Naive thymus-derived CD4-positive, alpha-beta T cell (primary cell): ENCODE measurements at regions not wholly inside any gene's neighbourhood (a gene's known extent, or its start where the extent isn't known, plus 50 kb on each side); places are given as distances from the start of the nearest gene placed in this dataset.

ENCODE experiments used
- ATAC-seq: fragments of 150-1000 bp; cut with Tn5 transposase; 2 replicates; pipeline ENCODE4 v1.10.0; 2021; ENCODE audit warnings: mild to moderate bottlenecking, moderate library complexity
- CTCF ChIA-PET: fragments of 350-600 bp; sonication (Branson Sonifier 250); formaldehyde crosslinking; loops from one replicate; lab custom pipeline; 2021; ENCODE audit warnings: antibody characterized with exemption; lab: Charles Lee
- POLR2A ChIA-PET: fragments of 350-600 bp; sonication (Branson Sonifier 250); formaldehyde crosslinking; loops from one replicate; lab custom pipeline; 2021; ENCODE audit warnings: antibody characterized with exemption, inconsistent platforms; lab: Charles Lee
- DNase-seq, 9 donors: peaks; one replicate each; pipeline versions ENCODE4 v3.0.0 to v3.0.0-alpha.2; 2020 to 2022; ENCODE audit warnings: mixed read lengths in 1 of 9
- H3K27ac ChIP-seq: one replicate; pipeline ENCODE4 v1.7.0; 2013; ENCODE audit warnings: mild to moderate bottlenecking, low read depth, low read length, moderate library complexity
- H3K27me3 ChIP-seq, 2 donors: one replicate each; pipeline ENCODE4 v1.7.0; 2013; ENCODE audit warnings: low read length in 2 of 2, mild to moderate bottlenecking in 2 of 2, moderate library complexity in 2 of 2; ENCODE audit not compliant: control insufficient read depth in 2 of 2, insufficient read depth in 2 of 2
- H3K36me3 ChIP-seq, 3 experiments: 1 replicate in 2 of 3; 2 replicates in 1 of 3; pipeline ENCODE4 v1.7.0; 2013; ENCODE audit warnings: low read length in 3 of 3, mild to moderate bottlenecking in 3 of 3, moderate library complexity in 1 of 3; ENCODE audit not compliant: insufficient read depth in 3 of 3, control insufficient read depth in 2 of 3
- H3K4me1 ChIP-seq, 2 donors: one replicate each; pipeline ENCODE4 v1.7.0; 2013; ENCODE audit warnings: low read length in 2 of 2, mild to moderate bottlenecking in 2 of 2, moderate library complexity in 1 of 2; ENCODE audit not compliant: control insufficient read depth in 2 of 2, insufficient read depth in 2 of 2
- H3K4me3 ChIP-seq: 2 replicates; pipeline ENCODE4 v1.7.0; 2013; ENCODE audit warnings: mild to moderate bottlenecking, low read length
- H3K9me3 ChIP-seq, 3 experiments: 1 replicate in 2 of 3; 2 replicates in 1 of 3; pipeline ENCODE4 v1.7.0; 2013; ENCODE audit warnings: low read length in 3 of 3; ENCODE audit not compliant: control insufficient read depth in 2 of 3
- H3K27ac Mint-ChIP-seq, 9 donors: one replicate each; pipeline ENCODE4 v1.8.0; 2020 to 2022; ENCODE audit warnings: mixed read lengths in 9 of 9, mild to moderate bottlenecking in 8 of 9, moderate library complexity in 5 of 9, inconsistent platforms in 2 of 9
- H3K27me3 Mint-ChIP-seq, 5 donors: one replicate each; pipeline ENCODE4 v1.8.0; 2021 to 2022; ENCODE audit warnings: mixed read lengths in 5 of 5, mild to moderate bottlenecking in 1 of 5
- H3K36me3 Mint-ChIP-seq, 5 donors: one replicate each; pipeline ENCODE4 v1.8.0; 2020 to 2022; ENCODE audit warnings: mixed read lengths in 5 of 5, mild to moderate bottlenecking in 3 of 5, inconsistent platforms in 1 of 5
- H3K4me1 Mint-ChIP-seq, 7 donors: one replicate each; pipeline ENCODE4 v1.8.0; 2020 to 2022; ENCODE audit warnings: mixed read lengths in 7 of 7, mild to moderate bottlenecking in 3 of 7, inconsistent platforms in 1 of 7
- H3K4me3 Mint-ChIP-seq, 10 donors: one replicate each; pipeline ENCODE4 v1.8.0; 2020 to 2022; ENCODE audit warnings: mild to moderate bottlenecking in 10 of 10, mixed read lengths in 10 of 10, moderate library complexity in 6 of 10, inconsistent platforms in 2 of 10
- H3K9me3 Mint-ChIP-seq, 11 donors: one replicate each; pipeline ENCODE4 v1.8.0; 2020 to 2022; ENCODE audit warnings: mixed read lengths in 11 of 11, mild to moderate bottlenecking in 4 of 11, inconsistent platforms in 1 of 11, moderate library complexity in 1 of 11
- intact Hi-C, 2 donors: fragments of 100-400 bp; cut with micrococcal nuclease; formaldehyde crosslinking; loops; one replicate each; pipeline ENCODE4 v1.15.1; 2023

GRCh38 chr16:86375364-86375763 is 135.0 kb upstream of the FOXF1 start:
- intact Hi-C loops = no loop called here
- POLR2A ChIA-PET = no interaction called here
- H3K9me3 Mint-ChIP-seq = peaks cover 0 to 14% (median 2%) of the 10 kb centered on the region in 11 donors
- no peak for ATAC-seq
- no peak overlapping the region for H3K27ac Mint-ChIP-seq
- Histone ChIP-seq H3K9me3 (peaks cover 0 to 3% (median 0%) of the 10 kb centered on the region in 3 experiments), H3K27me3 (no peaks in the 10 kb centered on the region), H3K4me1 (no peaks in the 10 kb centered on the region), H3K27ac (no peak overlapping the region), H3K4me3 (no peak overlapping the region), H3K36me3 (no peaks in the 10 kb centered on the region)
- CTCF ChIA-PET = no interaction called here
- DNase-seq = no peak
- H3K27me3 Mint-ChIP-seq = peaks cover 0 to 29% (median 11%) of the 10 kb centered on the region in 5 donors
- no peaks in the 10 kb centered on the region for H3K36me3 Mint-ChIP-seq
- no peaks in the 10 kb centered on the region for H3K4me1 Mint-ChIP-seq
- no peak overlapping the region for H3K4me3 Mint-ChIP-seq

DNA sequence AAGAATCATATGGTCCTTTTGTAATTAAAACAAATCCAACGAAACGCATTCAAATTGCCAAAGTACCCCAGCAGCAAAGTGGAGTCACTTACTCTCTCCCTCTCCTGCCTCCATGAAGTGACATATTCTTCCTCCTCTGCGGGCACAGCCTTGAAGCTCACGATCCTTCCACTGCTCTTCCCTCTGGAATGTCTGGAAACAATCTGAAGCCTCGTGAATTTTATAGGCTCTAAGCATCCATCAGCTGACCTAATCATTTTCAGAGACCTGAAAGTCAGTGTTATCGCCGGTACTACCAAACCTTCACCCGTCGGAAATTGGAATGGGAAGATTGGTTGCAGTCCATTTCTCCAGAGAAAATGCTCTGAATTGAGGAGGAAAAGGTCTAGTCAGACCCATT is 134.5 kb upstream of the FOXF1 start:
- no peaks in the 10 kb centered on the region for H3K4me1 Mint-ChIP-seq
- H3K4me3 Mint-ChIP-seq = no peak overlapping the region
- no peak overlapping the region for H3K4me3 ChIP-seq
- ChIA-PET POLR2A (no interaction called here), CTCF (no interaction called here)
- no peaks in the 10 kb centered on the region for H3K36me3 Mint-ChIP-seq
- peaks cover 0 to 3% (median 0%) of the 10 kb centered on the region in 3 experiments for H3K9me3 ChIP-seq
- no peaks in the 10 kb centered on the region for H3K27me3 ChIP-seq
- no peaks in the 10 kb centered on the region for H3K4me1 ChIP-seq
- H3K36me3 ChIP-seq = no peaks in the 10 kb centered on the region
- intact Hi-C loops = no loop called here
- ATAC-seq (no peak), DNase-seq (no peak)
- no peak overlapping the region for H3K27ac Mint-ChIP-seq
- peaks cover 0 to 29% (median 11%) of the 10 kb centered on the region in 5 donors for H3K27me3 Mint-ChIP-seq
- no peak overlapping the region for H3K27ac ChIP-seq
- H3K9me3 Mint-ChIP-seq = peaks cover 0 to 14% (median 2%) of the 10 kb centered on the region in 11 donors

GRCh38 chr16:86376837-86377236 is 133.5 kb upstream of the FOXF1 start:
- peaks cover 0 to 14% (median 1%) of the 10 kb centered on the region in 11 donors for H3K9me3 Mint-ChIP-seq
- no peak for ATAC-seq

GRCh38 chr16:86377251-86378022 is 132.9 kb upstream of the FOXF1 start:
- Histone ChIP-seq H3K36me3 (no peaks in the 10 kb centered on the region), H3K4me1 (no peaks in the 10 kb centered on the region), H3K4me3 (no peak overlapping the region), H3K27me3 (no peaks in the 10 kb centered on the region), H3K9me3 (peaks cover 0 to 3% (median 0%) of the 10 kb centered on the region in 3 experiments), H3K27ac (no peak overlapping the region)
- Mint-ChIP-seq H3K27me3 (peaks cover 0 to 25% (median 10%) of the 10 kb centered on the region in 5 donors), H3K36me3 (no peaks in the 10 kb centered on the region), H3K27ac (no peak overlapping the region), H3K4me3 (no peak overlapping the region), H3K9me3 (peaks cover 0 to 14% (median under 1%) of the 10 kb centered on the region in 11 donors), H3K4me1 (no peaks in the 10 kb centered on the region)
- ChIA-PET CTCF (no interaction called here), POLR2A (no interaction called here)
- intact Hi-C loops = no loop called here
- DNase-seq (no peak), ATAC-seq (no peak)

More at GRCh38 chr16:86376837-86377236, 133.5 kb upstream of the FOXF1 start:
- intact Hi-C loops = no loop called here
- Histone ChIP-seq H3K27me3 (no peaks in the 10 kb centered on the region), H3K4me1 (no peaks in the 10 kb centered on the region), H3K9me3 (peaks cover 0 to 3% (median 0%) of the 10 kb centered on the region in 3 experiments), H3K36me3 (no peaks in the 10 kb centered on the region), H3K4me3 (no peak overlapping the region), H3K27ac (no peak overlapping the region)
- ChIA-PET POLR2A (no interaction called here), CTCF (no interaction called here)
- DNase-seq = no peak
- H3K4me1 Mint-ChIP-seq = no peaks in the 10 kb centered on the region
- no peak overlapping the region for H3K27ac Mint-ChIP-seq
- H3K4me3 Mint-ChIP-seq = no peak overlapping the region
- peaks cover 0 to 28% (median 11%) of the 10 kb centered on the region in 5 donors for H3K27me3 Mint-ChIP-seq
- no peaks in the 10 kb centered on the region for H3K36me3 Mint-ChIP-seq

GRCh38 chr16:86378128-86378527 is 132.2 kb upstream of the FOXF1 start:
- Histone ChIP-seq H3K9me3 (peaks cover 0 to 3% (median 0%) of the 10 kb centered on the region in 3 experiments), H3K36me3 (no peaks in the 10 kb centered on the region), H3K27ac (no peak overlapping the region), H3K27me3 (no peaks in the 10 kb centered on the region), H3K4me1 (no peaks in the 10 kb centered on the region), H3K4me3 (no peak overlapping the region)
- Mint-ChIP-seq H3K27ac (no peak overlapping the region), H3K9me3 (peaks cover 0 to 14% (median 0%) of the 10 kb centered on the region in 11 donors), H3K36me3 (no peaks in the 10 kb centered on the region), H3K4me1 (no peaks in the 10 kb centered on the region), H3K4me3 (no peak overlapping the region), H3K27me3 (peaks cover 0 to 24% (median 12%) of the 10 kb centered on the region in 5 donors)
- intact Hi-C loops = no loop called here
- CTCF ChIA-PET = no interaction called here
- no peak for ATAC-seq
- DNase-seq = no peak
- POLR2A ChIA-PET = no interaction called here

- Histone ChIP-seq H3K27me3 (no peaks in the 10 kb centered on the region), H3K4me3 (no peak overlapping the region), H3K27ac (no peak overlapping the region), H3K36me3 (no peaks in the 10 kb centered on the region), H3K4me1 (no peaks in the 10 kb centered on the region), H3K9me3 (peaks cover 0 to 3% (median 0%) of the 10 kb centered on the region in 3 experiments)
- peaks cover 0 to 28% (median 15%) of the 10 kb centered on the region in 5 donors for H3K27me3 Mint-ChIP-seq
- POLR2A ChIA-PET = no interaction called here
- ATAC-seq (no peak), DNase-seq (no peak)
- no peak overlapping the region for H3K27ac Mint-ChIP-seq
- no peak overlapping the region for H3K4me3 Mint-ChIP-seq
- H3K4me1 Mint-ChIP-seq = peaks cover 0 to 5% (median 0%) of the 10 kb centered on the region in 7 donors
- no peaks in the 10 kb centered on the region for H3K36me3 Mint-ChIP-seq
- H3K9me3 Mint-ChIP-seq = peaks cover 0 to 14% (median 0%) of the 10 kb centered on the region in 11 donors
- intact Hi-C loops = no loop called here
- CTCF ChIA-PET = no interaction called here
These were observed 131.4 kb upstream of the FOXF1 start for GRCh38 chr16:86378831-86379504.
